ENCODE measurements at regions not wholly inside any gene's neighbourhood (a gene's known extent, or its start where the extent isn't known, plus 50 kb on each side); places are given as distances from the start of the nearest gene placed in this dataset.

GRCh38 chr6:88449770-88450169 is 283.6 kb upstream of the CNR1 start:
- Histone ChIP-seq H3K9me3 (ENCODE audit: insufficient read depth, low read length, severe bottlenecking) (no peaks in the 10 kb centered on the region), H3K4me1 (ENCODE audit: insufficient read depth, low read length) (no peaks in the 10 kb centered on the region), H3K36me3 (ENCODE audit: insufficient read depth, low read length) (no peaks in the 10 kb centered on the region), H3K79me2 (ENCODE audit: insufficient read depth, low read length) (no peaks in the 10 kb centered on the region), H4K20me1 (ENCODE audit: insufficient read depth, low read length) (no peaks in the 10 kb centered on the region), H3K27me3 (ENCODE audit: insufficient read depth, low read length, poor library complexity) (no peaks in the 10 kb centered on the region), H3K9ac (ENCODE audit: low read depth, low read length) (no peak overlapping the region), H3K4me3 (ENCODE audit: low read depth in 1 of 2, low read length in 2 of 2) (no peak overlapping the region), H3K4me2 (ENCODE audit: insufficient read depth, low read length) (no peak overlapping the region), H2AFZ (ENCODE audit: low read depth, low read length) (no peak overlapping the region), H3K27ac (ENCODE audit: low read length) (no peak overlapping the region)
- DNase-seq (no peak), ATAC-seq (ENCODE audit: insufficient read depth, low read depth) (no peak)
- TF ChIP-seq EZH2 (IDR thresholded peaks at IDR 0.05; ENCODE audit: borderline replicate concordance, low read depth, low read length, severe bottlenecking) = no peak
- no peak for TF ChIP-seq CTCF (IDR thresholded peaks at IDR 0.05; ENCODE audit: borderline replicate concordance, extremely low read depth, low read length, poor library complexity, severe bottlenecking)

- no peak overlapping the region for H3K9ac ChIP-seq (ENCODE audit: low read depth, low read length)
These were observed 279.2 kb upstream of the CNR1 start for GRCh38 chr6:88445188-88445965.

GRCh38 chr6:88443554-88443953 is 277.4 kb upstream of the CNR1 start:
- Histone ChIP-seq H3K36me3 (ENCODE audit: insufficient read depth, low read length) (no peaks in the 10 kb centered on the region), H3K79me2 (ENCODE audit: insufficient read depth, low read length) (no peaks in the 10 kb centered on the region), H3K27me3 (ENCODE audit: insufficient read depth, low read length, poor library complexity) (no peaks in the 10 kb centered on the region), H3K9me3 (ENCODE audit: insufficient read depth, low read length, severe bottlenecking) (no peaks in the 10 kb centered on the region), H2AFZ (ENCODE audit: low read depth, low read length) (no peak overlapping the region), H3K27ac (ENCODE audit: low read length) (no peak overlapping the region), H3K4me1 (ENCODE audit: insufficient read depth, low read length) (no peaks in the 10 kb centered on the region), H4K20me1 (ENCODE audit: insufficient read depth, low read length) (no peaks in the 10 kb centered on the region), H3K4me3 (ENCODE audit: low read depth in 1 of 2, low read length in 2 of 2) (no peak overlapping the region), H3K9ac (ENCODE audit: low read depth, low read length) (no peak overlapping the region), H3K4me2 (ENCODE audit: insufficient read depth, low read length) (no peak overlapping the region)
- ATAC-seq (ENCODE audit: insufficient read depth, low read depth) (no peak), DNase-seq (no peak)
- TF ChIP-seq CTCF (IDR thresholded peaks at IDR 0.05; ENCODE audit: borderline replicate concordance, extremely low read depth, low read length, poor library complexity, severe bottlenecking) (no peak), EZH2 (IDR thresholded peaks at IDR 0.05; ENCODE audit: borderline replicate concordance, low read depth, low read length, severe bottlenecking) (no peak)

More at GRCh38 chr6:88445188-88445965, 279.2 kb upstream of the CNR1 start:
- no peaks in the 10 kb centered on the region for H3K4me1 ChIP-seq (ENCODE audit: insufficient read depth, low read length)
- no peak overlapping the region for H3K4me2 ChIP-seq (ENCODE audit: insufficient read depth, low read length)
- H2AFZ ChIP-seq (ENCODE audit: low read depth, low read length) = no peak overlapping the region
- no peak overlapping the region for H3K4me3 ChIP-seq (ENCODE audit: low read depth in 1 of 2, low read length in 2 of 2)
- no peaks in the 10 kb centered on the region for H4K20me1 ChIP-seq (ENCODE audit: insufficient read depth, low read length)
- no peaks in the 10 kb centered on the region for H3K9me3 ChIP-seq (ENCODE audit: insufficient read depth, low read length, severe bottlenecking)
- no peak for TF ChIP-seq EZH2 (IDR thresholded peaks at IDR 0.05; ENCODE audit: borderline replicate concordance, low read depth, low read length, severe bottlenecking)
- no peak for TF ChIP-seq CTCF (IDR thresholded peaks at IDR 0.05; ENCODE audit: borderline replicate concordance, extremely low read depth, low read length, poor library complexity, severe bottlenecking)
- ATAC-seq (ENCODE audit: insufficient read depth, low read depth) = no peak
- no peak for DNase-seq
- H3K27me3 ChIP-seq (ENCODE audit: insufficient read depth, low read length, poor library complexity) = no peaks in the 10 kb centered on the region
- H3K36me3 ChIP-seq (ENCODE audit: insufficient read depth, low read length) = no peaks in the 10 kb centered on the region
- no peak overlapping the region for H3K27ac ChIP-seq (ENCODE audit: low read length)
- no peaks in the 10 kb centered on the region for H3K79me2 ChIP-seq (ENCODE audit: insufficient read depth, low read length)

All from DND-41 (cell line).